SU-DHL-6 (cell line): ENCODE measurements at regions not wholly inside any gene's neighbourhood (a gene's known extent, or its start where the extent isn't known, plus 50 kb on each side); places are given as distances from the start of the nearest gene placed in this dataset.

Experiments used
- H2AFZ ChIP-seq: fragments of 200-600 bp; sonication (generic); 2 replicates; pipeline ENCODE4 v1.6.1; 2014; ENCODE audit warnings: low read depth, mild to moderate bottlenecking, moderate library complexity, mixed read lengths, antibody characterized with exemption, low read length; ENCODE audit not compliant: severe bottlenecking
- H3F3A ChIP-seq: fragments of 200-600 bp; shearing (Covaris generic); 2 replicates; pipeline ENCODE4 v1.6.0; 2016; ENCODE audit warnings: antibody characterized with exemption, mild to moderate bottlenecking; ENCODE audit not compliant: insufficient read depth
- H3K27ac ChIP-seq: fragments of 200-600 bp; sonication (generic); 2 replicates; pipeline ENCODE4 v1.5.1; 2016; ENCODE audit warnings: low read depth, mild to moderate bottlenecking, low read length, moderate library complexity, mixed read lengths
- H3K27me3 ChIP-seq: fragments of 200-600 bp; sonication (generic), shearing (Covaris generic); 2 replicates; pipeline ENCODE4 v1.6.0; 2014; ENCODE audit warnings: mild to moderate bottlenecking, low read length
- H3K36me3 ChIP-seq: fragments of 200-600 bp; sonication (generic); 2 replicates; pipeline ENCODE4 v1.6.1; 2014; ENCODE audit warnings: mild to moderate bottlenecking, low read length, mixed read lengths
- H3K4me2 ChIP-seq: fragments of 300-600, 200-600 bp; shearing (Covaris generic), sonication (generic); 2 replicates; pipeline ENCODE4 v1.6.0; 2014; ENCODE audit warnings: low read length, low read depth, mild to moderate bottlenecking; ENCODE audit not compliant: poor library complexity, severe bottlenecking
- H3K4me3 ChIP-seq: fragments of 200-600 bp; sonication (generic); 2 replicates; pipeline ENCODE4 v1.5.1; 2014; ENCODE audit warnings: antibody characterized with exemption, low read length, mild to moderate bottlenecking, mixed read lengths; ENCODE audit not compliant: insufficient read depth, poor library complexity, severe bottlenecking
- H3K79me2 ChIP-seq: fragments of 200-600 bp; sonication (generic); 2 replicates; pipeline ENCODE4 v1.6.1; 2014; ENCODE audit warnings: mild to moderate bottlenecking, low read length, moderate library complexity; ENCODE audit not compliant: insufficient read depth
- H3K9ac ChIP-seq: fragments of 200-600 bp; sonication (generic); 2 replicates; pipeline ENCODE4 v1.7.0; 2014; ENCODE audit warnings: mild to moderate bottlenecking, low read length
- H3K9me2 ChIP-seq: fragments of 200-600 bp; sonication (generic); replicated peaks from 2 replicates; pipeline ENCODE4 v1.6.1; 2014; ENCODE audit warnings: low read length; ENCODE audit not compliant: insufficient read depth
- H3K9me3 ChIP-seq: fragments of 200-600 bp; sonication (generic); 2 replicates; pipeline ENCODE4 v1.6.1; 2014; ENCODE audit warnings: low read length, mixed read lengths; ENCODE audit not compliant: insufficient read depth
- H4K20me1 ChIP-seq: fragments of 200-600 bp; sonication (generic); 2 replicates; pipeline ENCODE4 v1.6.1; 2014; ENCODE audit warnings: low read depth, mild to moderate bottlenecking, antibody characterized with exemption, low read length, moderate library complexity, mixed read lengths
- EZH2phosphoT487 ChIP-seq: fragments of 200-600 bp; sonication (generic), shearing (Covaris generic); conservative IDR thresholded peaks from 2 replicates; pipeline ENCODE4 v1.6.1; 2018; ENCODE audit warnings: mild to moderate bottlenecking, antibody characterized with exemption, low read length, moderate library complexity, mixed read lengths
- TF ChIP-seq, protein P1 (sequence below): fragments of 200-600 bp; sonication (generic); IDR thresholded peaks from one replicate; pipeline ENCODE4 v1.5.1; 2017; ENCODE audit warnings: antibody characterized with exemption, mild to moderate bottlenecking, low read length, moderate library complexity; ENCODE audit not compliant: insufficient read depth, poor library complexity, severe bottlenecking

- H3K4me3 ChIP-seq: no peak overlapping the region
- H3K9ac ChIP-seq: no peak overlapping the region
- peaks cover 10% of the 10 kb centered on the region for H3F3A ChIP-seq
- TF ChIP-seq, protein P1, sequence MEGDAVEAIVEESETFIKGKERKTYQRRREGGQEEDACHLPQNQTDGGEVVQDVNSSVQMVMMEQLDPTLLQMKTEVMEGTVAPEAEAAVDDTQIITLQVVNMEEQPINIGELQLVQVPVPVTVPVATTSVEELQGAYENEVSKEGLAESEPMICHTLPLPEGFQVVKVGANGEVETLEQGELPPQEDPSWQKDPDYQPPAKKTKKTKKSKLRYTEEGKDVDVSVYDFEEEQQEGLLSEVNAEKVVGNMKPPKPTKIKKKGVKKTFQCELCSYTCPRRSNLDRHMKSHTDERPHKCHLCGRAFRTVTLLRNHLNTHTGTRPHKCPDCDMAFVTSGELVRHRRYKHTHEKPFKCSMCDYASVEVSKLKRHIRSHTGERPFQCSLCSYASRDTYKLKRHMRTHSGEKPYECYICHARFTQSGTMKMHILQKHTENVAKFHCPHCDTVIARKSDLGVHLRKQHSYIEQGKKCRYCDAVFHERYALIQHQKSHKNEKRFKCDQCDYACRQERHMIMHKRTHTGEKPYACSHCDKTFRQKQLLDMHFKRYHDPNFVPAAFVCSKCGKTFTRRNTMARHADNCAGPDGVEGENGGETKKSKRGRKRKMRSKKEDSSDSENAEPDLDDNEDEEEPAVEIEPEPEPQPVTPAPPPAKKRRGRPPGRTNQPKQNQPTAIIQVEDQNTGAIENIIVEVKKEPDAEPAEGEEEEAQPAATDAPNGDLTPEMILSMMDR: no peak
- TF ChIP-seq EZH2phosphoT487: no peak
- no peaks in the 10 kb centered on the region for H3K36me3 ChIP-seq
- no peak overlapping the region for H2AFZ ChIP-seq
- H3K27ac ChIP-seq: no peak overlapping the region
- no peaks in the 10 kb centered on the region for H4K20me1 ChIP-seq
- no peaks in the 10 kb centered on the region for H3K27me3 ChIP-seq
- H3K9me3 ChIP-seq: no peaks in the 10 kb centered on the region
- H3K9me2 ChIP-seq: no peaks in the 10 kb centered on the region
- no peaks in the 10 kb centered on the region for H3K79me2 ChIP-seq
- no peak overlapping the region for H3K4me2 ChIP-seq
These were observed 551.5 kb downstream of the LMO4 start for GRCh38 chr1:87880098-87880760.

DNA sequence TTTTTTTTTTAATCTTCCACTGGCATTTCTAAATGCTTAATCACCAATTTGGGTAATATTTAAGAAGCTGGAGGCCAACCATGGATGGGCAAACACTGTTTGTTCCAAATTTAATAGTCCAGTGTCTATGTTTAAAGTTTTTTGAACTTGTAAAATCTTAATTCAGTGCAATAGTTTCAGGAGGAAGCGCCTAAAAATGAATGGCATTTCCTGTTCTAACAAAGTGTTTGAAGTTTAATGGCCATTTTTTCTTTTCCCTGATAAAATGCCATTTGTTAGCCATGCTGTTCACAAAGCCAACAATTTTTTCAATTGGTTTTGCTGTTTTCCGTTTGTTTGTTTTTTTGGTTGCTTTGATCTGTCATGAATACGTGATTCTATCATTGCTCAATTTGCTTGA lies 552.1 kb downstream of the LMO4 start:
- no peaks in the 10 kb centered on the region for H3K79me2 ChIP-seq
- H3K27me3 ChIP-seq: no peaks in the 10 kb centered on the region
- H3K36me3 ChIP-seq: no peaks in the 10 kb centered on the region
- H3K9me2 ChIP-seq: no peaks in the 10 kb centered on the region
- TF ChIP-seq, protein P1: no peak
- no peak for TF ChIP-seq EZH2phosphoT487
- H3K9me3 ChIP-seq: no peaks in the 10 kb centered on the region
- peaks cover 5% of the 10 kb centered on the region; the same call in 1 of the 2 replicates for H3F3A ChIP-seq
- no peak overlapping the region for H2AFZ ChIP-seq
- no peak overlapping the region for H3K9ac ChIP-seq
- H4K20me1 ChIP-seq: no peaks in the 10 kb centered on the region
- H3K27ac ChIP-seq: no peak overlapping the region
- H3K4me2 ChIP-seq: no peak overlapping the region
- no peak overlapping the region for H3K4me3 ChIP-seq

DNA sequence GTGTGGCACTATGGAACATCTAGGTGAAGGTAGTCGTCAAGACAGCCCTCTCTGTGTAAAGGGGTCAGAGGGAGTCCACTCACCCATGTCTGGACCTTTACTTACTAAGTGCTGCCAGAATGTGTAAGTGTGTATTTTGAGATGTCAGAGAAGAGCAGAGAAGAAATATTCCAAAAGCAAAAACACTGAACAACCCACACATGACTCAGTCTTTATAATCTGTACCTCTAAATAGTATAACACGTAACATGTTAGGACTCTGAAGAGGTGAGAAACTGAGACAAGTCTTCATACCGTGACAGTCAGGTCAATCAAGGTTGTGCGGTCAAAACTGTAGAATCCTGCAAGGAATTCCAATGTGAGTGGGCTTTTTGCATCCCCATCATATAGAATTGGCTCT lies 555.2 kb downstream of the LMO4 start:
- H3K27ac ChIP-seq: no peak overlapping the region
- H3K27me3 ChIP-seq: no peaks in the 10 kb centered on the region
- no peaks in the 10 kb centered on the region for H3F3A ChIP-seq
- no peaks in the 10 kb centered on the region for H3K79me2 ChIP-seq
- H3K36me3 ChIP-seq: no peaks in the 10 kb centered on the region
- H3K9ac ChIP-seq: no peak overlapping the region
- H4K20me1 ChIP-seq: no peaks in the 10 kb centered on the region
- H3K4me2 ChIP-seq: no peak overlapping the region
- no peaks in the 10 kb centered on the region for H3K9me2 ChIP-seq
- H3K9me3 ChIP-seq: no peaks in the 10 kb centered on the region
- no peak overlapping the region for H2AFZ ChIP-seq
- no peak overlapping the region for H3K4me3 ChIP-seq
- TF ChIP-seq EZH2phosphoT487: no peak
- TF ChIP-seq, protein P1: no peak
